SK-N-SH (cell line): ENCODE measurements at regions not wholly inside any gene's neighbourhood (a gene's known extent, or its start where the extent isn't known, plus 50 kb on each side); places are given as distances from the start of the nearest gene placed in this dataset.
A peak's percentile ranks its signal among the peaks of the same experiment; 100 is the strongest.

Experiments used
- CTCF ChIA-PET: fragments of 300-600, 350-600 bp; formaldehyde crosslinking; extraction: SDS; loops from one replicate; lab custom pipeline; 2021; lab: Yijun Ruan, JAX
- POLR2A ChIA-PET: fragments of 350-600 bp; sonication (Branson Sonifier 250); formaldehyde crosslinking; extraction: SDS; loops from one replicate; lab custom pipeline; 2020; ENCODE audit warnings: antibody characterized with exemption, inconsistent platforms; lab: Yijun Ruan, JAX
- DNase-seq: peaks from one replicate; pipeline ENCODE4 v3.0.0; 2012
- H2AFZ ChIP-seq: fragments of 200-600 bp; sonication (generic); 2 replicates; pipeline ENCODE4 v1.8.1; 2016; ENCODE audit warnings: antibody characterized with exemption, mild to moderate bottlenecking, low read depth
- H3F3A ChIP-seq: fragments of 200-600 bp; sonication (generic); replicated peaks from 2 replicates; pipeline ENCODE3; 2016; ENCODE audit warnings: antibody characterized with exemption, mild to moderate bottlenecking; ENCODE audit not compliant: insufficient read depth
- H3K27ac ChIP-seq, 2 experiments: fragments of 200-500 bp in 1 of 2; fragments of 200-600 bp in 1 of 2; sonication (Bioruptor generic) in 1 of 2; sonication (generic), shearing (Covaris generic) in 1 of 2; 2 replicates each; pipeline versions ENCODE4 v1.5.1 to v1.6.1; 2014 to 2016; ENCODE audit warnings: low read depth in 2 of 2, inconsistent platforms in 1 of 2, low read length in 1 of 2, mild to moderate bottlenecking in 1 of 2, mixed read lengths in 1 of 2
- H3K27me3 ChIP-seq: fragments of 200-600 bp; sonication (generic), shearing (Covaris generic); 2 replicates; pipeline ENCODE4 v1.6.1; 2016; ENCODE audit warnings: mixed run types; ENCODE audit not compliant: insufficient read depth
- H3K36me3 ChIP-seq, 2 experiments: fragments of 200-500 bp in 1 of 2; fragments of 200-600 bp in 1 of 2; sonication (Bioruptor generic) in 1 of 2; sonication (generic) in 1 of 2; replicated peaks in 1 of 2; 2 replicates each; pipeline versions ENCODE3 to v1.5.1; 2014 to 2016; ENCODE audit warnings: low read length in 1 of 2, mild to moderate bottlenecking in 1 of 2; ENCODE audit not compliant: insufficient read depth in 2 of 2, control insufficient read depth in 1 of 2
- H3K4me1 ChIP-seq, 2 experiments: fragments of 200-500 bp in 1 of 2; fragments of 200-600 bp in 1 of 2; sonication (Bioruptor generic) in 1 of 2; sonication (generic), shearing (Covaris generic) in 1 of 2; 2 replicates each; pipeline versions ENCODE4 v1.5.1 to v1.6.1; 2014 to 2016; ENCODE audit warnings: low read depth in 1 of 2, low read length in 1 of 2, mixed run types in 1 of 2; ENCODE audit not compliant: insufficient read depth in 2 of 2, control insufficient read depth in 1 of 2
- H3K4me2 ChIP-seq: fragments of 200-600 bp; sonication (generic), shearing (Covaris generic); 2 replicates; pipeline ENCODE4 v1.6.1; 2017; ENCODE audit warnings: mixed run types
- H3K4me3 ChIP-seq, 2 experiments: fragments of 200-500 bp in 1 of 2; fragments of 200-600 bp in 1 of 2; sonication (Bioruptor generic) in 1 of 2; sonication (generic), shearing (Covaris generic) in 1 of 2; 2 replicates each; pipeline versions ENCODE4 v1.5.1 to v1.8.1; 2014 to 2016; ENCODE audit warnings: low read depth in 2 of 2, inconsistent platforms in 1 of 2, low read length in 1 of 2, mild to moderate bottlenecking in 1 of 2, mixed read lengths in 1 of 2, moderate library complexity in 1 of 2
- H3K79me2 ChIP-seq: fragments of 200-600 bp; sonication (generic); 2 replicates; pipeline ENCODE4 v1.8.1; 2017; ENCODE audit warnings: mild to moderate bottlenecking; ENCODE audit not compliant: insufficient read depth
- H3K9ac ChIP-seq: fragments of 200-600 bp; sonication (generic); 2 replicates; pipeline ENCODE4 v1.6.1; 2017; ENCODE audit warnings: mixed run types
- H3K9me2 ChIP-seq: fragments of 200-600 bp; sonication (generic); 2 replicates; pipeline ENCODE4 v1.6.1; 2017; ENCODE audit warnings: mixed run types
- H3K9me3 ChIP-seq: fragments of 200-600 bp; sonication (generic); 2 replicates; pipeline ENCODE4 v1.6.1; 2017; ENCODE audit warnings: mixed run types, mild to moderate bottlenecking, moderate library complexity
- H4K20me1 ChIP-seq: fragments of 200-600 bp; sonication (generic); 2 replicates; pipeline ENCODE4 v1.6.1; 2017; ENCODE audit warnings: mild to moderate bottlenecking, mixed run types; ENCODE audit not compliant: insufficient read depth
- ELF1 ChIP-seq: IDR thresholded peaks from 2 replicates; pipeline ENCODE4 v1.4.0; 2012
- FOXM1 ChIP-seq: IDR thresholded peaks from 2 replicates; pipeline ENCODE4 v1.4.0; 2012; ENCODE audit warnings: low read depth, mild to moderate bottlenecking
- GATA2 ChIP-seq: sonication (generic); formaldehyde crosslinking; IDR thresholded peaks from 2 replicates; pipeline ENCODE4 v1.5.0; 2020; ENCODE audit warnings: mild to moderate bottlenecking, missing genetic modification reagents
- JUND ChIP-seq: IDR thresholded peaks from 2 replicates; pipeline ENCODE4 v1.4.0; 2012
- MAX ChIP-seq: IDR thresholded peaks from 2 replicates; pipeline ENCODE4 v1.4.0; 2012; ENCODE audit warnings: low read depth
- MXI1 ChIP-seq: IDR thresholded peaks from 2 replicates; pipeline ENCODE4 v1.6.1; 2012; ENCODE audit warnings: mild to moderate bottlenecking, low read depth, low read length, improper control_type of control experiment
- NFIC ChIP-seq: IDR thresholded peaks from 2 replicates; pipeline ENCODE4 v1.4.0; 2012; ENCODE audit warnings: borderline replicate concordance
- NRF1 ChIP-seq: IDR thresholded peaks from 2 replicates; pipeline ENCODE4 v1.6.1; 2012; ENCODE audit warnings: low read depth, mild to moderate bottlenecking, low read length
- POLR2AphosphoS5 ChIP-seq: IDR thresholded peaks from 2 replicates; pipeline ENCODE4 v1.6.1; 2012; ENCODE audit warnings: low read depth, low read length
- RAD21 ChIP-seq: IDR thresholded peaks from 2 replicates; pipeline ENCODE4 v1.6.1; 2012; ENCODE audit warnings: mild to moderate bottlenecking, low read length
- RCOR1 ChIP-seq: fragments of 150-350 bp; IDR thresholded peaks from 2 replicates; pipeline ENCODE4 v1.6.1; 2017; ENCODE audit warnings: antibody characterized with exemption, low read length
- REST ChIP-seq: IDR thresholded peaks from 2 replicates; pipeline ENCODE4 v1.6.1; 2012; ENCODE audit warnings: mild to moderate bottlenecking, low read depth, low read length, moderate library complexity
- RFX5 ChIP-seq: IDR thresholded peaks from 2 replicates; pipeline ENCODE4 v1.6.1; 2012; ENCODE audit warnings: mild to moderate bottlenecking, improper control_type of control experiment, low read length
- SIN3A ChIP-seq: IDR thresholded peaks from 2 replicates; pipeline ENCODE4 v1.6.1; 2012; ENCODE audit warnings: low read depth, mild to moderate bottlenecking, low read length, moderate library complexity, borderline replicate concordance
- SMC3 ChIP-seq: IDR thresholded peaks from 2 replicates; pipeline ENCODE4 v1.6.1; 2012; ENCODE audit warnings: low read depth, low read length, improper control_type of control experiment
- TEAD4 ChIP-seq: IDR thresholded peaks from 2 replicates; pipeline ENCODE4 v1.4.0; 2012; ENCODE audit warnings: mild to moderate bottlenecking, borderline replicate concordance; ENCODE audit not compliant: insufficient read depth
- WGBS: methylation state at CpG from one replicate; pipeline ENCODE4 v1.1.6; 2017; ENCODE audit warnings: low lambda C conversion rate; 5-methylcytosine and 5-hydroxymethylcytosine counted together
- TF ChIP-seq, protein P1 (sequence below): fragments of 150-350 bp; IDR thresholded peaks from 2 replicates; pipeline ENCODE4 v1.6.1; 2016; ENCODE audit warnings: mild to moderate bottlenecking, low read depth, low read length
- TF ChIP-seq, protein P2 (sequence below): fragments of 200-600 bp; sonication (generic); IDR thresholded peaks from 2 replicates; pipeline ENCODE4 v1.6.1; 2017; ENCODE audit warnings: antibody characterized with exemption, mild to moderate bottlenecking, moderate library complexity

DNA sequence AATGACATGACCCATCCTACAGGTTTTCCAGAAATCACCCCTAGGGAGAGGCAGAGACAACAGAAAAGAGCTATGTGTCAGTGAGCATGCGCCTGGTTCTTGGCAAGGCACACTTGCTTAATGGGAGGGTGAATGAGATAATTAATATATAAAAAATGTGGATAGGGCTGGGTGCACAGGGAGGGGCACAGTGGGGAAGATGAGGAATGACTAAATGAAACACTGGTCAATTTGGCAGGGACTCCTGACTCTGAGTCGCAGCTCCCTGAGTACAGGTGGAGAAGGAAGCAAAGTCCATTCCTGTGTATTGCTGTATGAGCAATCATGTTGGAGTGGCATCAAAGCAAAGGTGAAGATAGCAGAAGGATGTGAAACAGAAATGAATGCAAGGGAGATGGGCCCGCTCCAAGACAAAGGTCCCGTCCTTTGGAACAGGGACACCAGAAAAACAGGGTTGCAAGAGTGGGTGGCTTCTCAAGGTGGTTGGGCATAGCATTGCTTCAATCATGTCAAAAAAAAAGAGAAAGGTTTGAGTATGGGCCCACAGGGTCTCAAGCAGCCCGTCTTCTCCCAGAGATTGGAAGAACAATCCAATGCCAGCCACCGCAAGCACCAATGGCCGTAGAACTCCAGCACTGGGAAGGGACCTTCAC is 278.4 kb upstream of the AGTR2 start:
- CTCF ChIA-PET: interaction anchor here (0.7 to 1.9 kb wide), 4 partner anchors 17 to 58 kb away, joined by 4 to 7 read pairs (median 6); no protein-coding TSS in a partner anchor
- POLR2A ChIA-PET: interaction anchor here (0.6 kb wide), 1 partner anchor 18 kb away, joined by 3 read pairs; no protein-coding TSS in a partner anchor

GRCh38 chrX:115892787-115893671 is 277.5 kb upstream of the AGTR2 start:
- Histone ChIP-seq H3K36me3 (no peaks in the 10 kb centered on the region), H3K27me3 (no peaks in the 10 kb centered on the region), H4K20me1 (0 out of 2 replicates have a peak, but pooled peaks cover 3% of the 10 kb centered on the region), H3F3A (no peaks in the 10 kb centered on the region), H3K27ac (peak overlapping the region in 1 of 2 experiments; percentile 58; a peak in 1 of 4 replicates), H3K9me2 (no peaks in the 10 kb centered on the region), H3K9me3 (no peaks in the 10 kb centered on the region), H3K9ac (no peak overlapping the region), H3K79me2 (no peaks in the 10 kb centered on the region), H2AFZ (no peak overlapping the region), H3K4me3 (peak overlapping the region; percentile 35 to 51), H3K4me1 (peaks cover 0 to 6% of the 10 kb centered on the region in 2 experiments; a peak in 1 of 4 replicates), H3K4me2 (peak overlapping the region; percentile 67)
- POLR2A ChIA-PET: interaction anchor here (0.6 kb wide), 1 partner anchor 17 kb away, joined by 3 read pairs; no protein-coding TSS in a partner anchor
- CTCF ChIA-PET: interaction anchor here (0.7 to 1.9 kb wide), 7 partner anchors 15 to 60 kb away, joined by 3 to 7 read pairs (median 5); no protein-coding TSS in a partner anchor
- 33% methylated on average over 8 of the region's 13 CpGs for WGBS
- peak; percentile 70 for DNase-seq
- TF ChIP-seq REST (no peak), FOXM1 (no peak), GATA2 (CRISPR knock-in tag) (peak; percentile 86), RAD21 (peak; percentile 81), NRF1 (no peak), POLR2AphosphoS5 (no peak), SIN3A (no peak), MXI1 (no peak), JUND (no peak), RCOR1 (no peak), MAX (no peak), SMC3 (peak; percentile 45), TEAD4 (no peak), NFIC (no peak)
- TF ChIP-seq, protein P1, sequence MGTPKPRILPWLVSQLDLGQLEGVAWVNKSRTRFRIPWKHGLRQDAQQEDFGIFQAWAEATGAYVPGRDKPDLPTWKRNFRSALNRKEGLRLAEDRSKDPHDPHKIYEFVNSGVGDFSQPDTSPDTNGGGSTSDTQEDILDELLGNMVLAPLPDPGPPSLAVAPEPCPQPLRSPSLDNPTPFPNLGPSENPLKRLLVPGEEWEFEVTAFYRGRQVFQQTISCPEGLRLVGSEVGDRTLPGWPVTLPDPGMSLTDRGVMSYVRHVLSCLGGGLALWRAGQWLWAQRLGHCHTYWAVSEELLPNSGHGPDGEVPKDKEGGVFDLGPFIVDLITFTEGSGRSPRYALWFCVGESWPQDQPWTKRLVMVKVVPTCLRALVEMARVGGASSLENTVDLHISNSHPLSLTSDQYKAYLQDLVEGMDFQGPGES: no peak
- TF ChIP-seq, protein P2, sequence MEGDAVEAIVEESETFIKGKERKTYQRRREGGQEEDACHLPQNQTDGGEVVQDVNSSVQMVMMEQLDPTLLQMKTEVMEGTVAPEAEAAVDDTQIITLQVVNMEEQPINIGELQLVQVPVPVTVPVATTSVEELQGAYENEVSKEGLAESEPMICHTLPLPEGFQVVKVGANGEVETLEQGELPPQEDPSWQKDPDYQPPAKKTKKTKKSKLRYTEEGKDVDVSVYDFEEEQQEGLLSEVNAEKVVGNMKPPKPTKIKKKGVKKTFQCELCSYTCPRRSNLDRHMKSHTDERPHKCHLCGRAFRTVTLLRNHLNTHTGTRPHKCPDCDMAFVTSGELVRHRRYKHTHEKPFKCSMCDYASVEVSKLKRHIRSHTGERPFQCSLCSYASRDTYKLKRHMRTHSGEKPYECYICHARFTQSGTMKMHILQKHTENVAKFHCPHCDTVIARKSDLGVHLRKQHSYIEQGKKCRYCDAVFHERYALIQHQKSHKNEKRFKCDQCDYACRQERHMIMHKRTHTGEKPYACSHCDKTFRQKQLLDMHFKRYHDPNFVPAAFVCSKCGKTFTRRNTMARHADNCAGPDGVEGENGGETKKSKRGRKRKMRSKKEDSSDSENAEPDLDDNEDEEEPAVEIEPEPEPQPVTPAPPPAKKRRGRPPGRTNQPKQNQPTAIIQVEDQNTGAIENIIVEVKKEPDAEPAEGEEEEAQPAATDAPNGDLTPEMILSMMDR: peak; percentile 55

More for the DNA sequence above, 278.4 kb upstream of the AGTR2 start:
- Histone ChIP-seq H3K9me3 (no peaks in the 10 kb centered on the region), H2AFZ (no peak overlapping the region), H3K36me3 (no peaks in the 10 kb centered on the region), H3K4me3 (peak overlapping the region in 1 of 2 experiments; percentile 35; a peak in 2 of 4 replicates), H4K20me1 (0 out of 2 replicates have a peak, but pooled peaks cover 3% of the 10 kb centered on the region), H3K27me3 (no peaks in the 10 kb centered on the region), H3F3A (no peaks in the 10 kb centered on the region), H3K4me1 (peaks cover 0 to 6% of the 10 kb centered on the region in 2 experiments; a peak in 1 of 4 replicates), H3K27ac (peak overlapping the region in 1 of 2 experiments; percentile 58; a peak in 1 of 4 replicates), H3K4me2 (peak overlapping the region; percentile 67; the same call in 1 of the 2 replicates), H3K9me2 (no peaks in the 10 kb centered on the region), H3K79me2 (no peaks in the 10 kb centered on the region), H3K9ac (no peak overlapping the region)
- no peak for DNase-seq
- WGBS: 88% methylated on average over 5 of the region's 7 CpGs
- no peak for TF ChIP-seq ELF1
- TF ChIP-seq FOXM1: no peak
- TF ChIP-seq RFX5: no peak
